ENCODE measurements at regions not wholly inside any gene's neighbourhood (a gene's known extent, or its start where the extent isn't known, plus 50 kb on each side); places are given as distances from the start of the nearest gene placed in this dataset.

DNA sequence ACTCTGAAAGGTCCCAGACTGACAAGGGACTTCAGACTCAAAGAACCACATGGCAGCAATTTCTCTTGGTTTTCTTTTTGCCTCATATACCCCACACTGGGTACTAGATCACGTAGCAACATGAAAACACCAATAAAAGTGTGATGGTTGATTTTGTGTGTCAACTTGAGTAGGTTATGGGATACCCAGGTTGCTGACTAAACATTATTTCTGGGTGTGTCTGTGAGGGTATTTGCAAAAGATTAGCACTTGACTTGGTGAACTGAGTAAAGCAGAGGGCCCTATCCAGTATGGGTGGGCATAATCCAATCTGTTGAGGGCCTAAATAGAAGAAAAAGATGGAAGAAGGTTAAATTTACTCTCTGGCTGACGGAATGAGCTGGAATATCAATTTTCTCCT lies 53.8 kb upstream of the ZNF618 start:
- Histone ChIP-seq H3K27ac (ENCODE audit: insufficient read depth, low read length) (no peak overlapping the region), H4K20me1 (ENCODE audit: control insufficient read depth, extremely low read depth, insufficient read depth, low read length) (no peaks in the 10 kb centered on the region), H3K4me1 (ENCODE audit: control insufficient read depth, extremely low read depth, insufficient read depth, low read length) (no peaks in the 10 kb centered on the region), H3K4me2 (ENCODE audit: extremely low read depth, insufficient read depth, low read length) (no peak overlapping the region), H3K27me3 (ENCODE audit: control insufficient read depth, insufficient read depth, low read length) (no peaks in the 10 kb centered on the region), H3K4me3 (replicated peaks in 1 of 4; ENCODE audit: control extremely low read depth in 1 of 4, insufficient read depth in 1 of 4, low read depth in 3 of 4, low read length in 4 of 4) (no peak overlapping the region), H3K9ac (ENCODE audit: insufficient read depth, low read length) (no peak overlapping the region), H3K79me2 (ENCODE audit: control insufficient read depth, insufficient read depth, low read length) (no peaks in the 10 kb centered on the region), H3K9me3 (ENCODE audit: control insufficient read depth, insufficient read depth, low read depth, low read length) (no peaks in the 10 kb centered on the region), H3K36me3 (ENCODE audit: control insufficient read depth, insufficient read depth, low read length) (no peaks in the 10 kb centered on the region), H2AFZ (ENCODE audit: low read length) (no peak overlapping the region)
- DNase-seq (ENCODE audit: low read depth in 2 of 2), result no peak
- TF ChIP-seq, protein P1, sequence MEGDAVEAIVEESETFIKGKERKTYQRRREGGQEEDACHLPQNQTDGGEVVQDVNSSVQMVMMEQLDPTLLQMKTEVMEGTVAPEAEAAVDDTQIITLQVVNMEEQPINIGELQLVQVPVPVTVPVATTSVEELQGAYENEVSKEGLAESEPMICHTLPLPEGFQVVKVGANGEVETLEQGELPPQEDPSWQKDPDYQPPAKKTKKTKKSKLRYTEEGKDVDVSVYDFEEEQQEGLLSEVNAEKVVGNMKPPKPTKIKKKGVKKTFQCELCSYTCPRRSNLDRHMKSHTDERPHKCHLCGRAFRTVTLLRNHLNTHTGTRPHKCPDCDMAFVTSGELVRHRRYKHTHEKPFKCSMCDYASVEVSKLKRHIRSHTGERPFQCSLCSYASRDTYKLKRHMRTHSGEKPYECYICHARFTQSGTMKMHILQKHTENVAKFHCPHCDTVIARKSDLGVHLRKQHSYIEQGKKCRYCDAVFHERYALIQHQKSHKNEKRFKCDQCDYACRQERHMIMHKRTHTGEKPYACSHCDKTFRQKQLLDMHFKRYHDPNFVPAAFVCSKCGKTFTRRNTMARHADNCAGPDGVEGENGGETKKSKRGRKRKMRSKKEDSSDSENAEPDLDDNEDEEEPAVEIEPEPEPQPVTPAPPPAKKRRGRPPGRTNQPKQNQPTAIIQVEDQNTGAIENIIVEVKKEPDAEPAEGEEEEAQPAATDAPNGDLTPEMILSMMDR (conservative IDR thresholded peaks at IDR 0.05 in 1 of 2, IDR thresholded peaks at IDR 0.05 in 1 of 2; ENCODE audit: low read depth in 1 of 2, low read length in 2 of 2), result no peak
- TF ChIP-seq EZH2 (IDR thresholded peaks at IDR 0.05; ENCODE audit: low read length, missing control alignments), result no peak

DNA sequence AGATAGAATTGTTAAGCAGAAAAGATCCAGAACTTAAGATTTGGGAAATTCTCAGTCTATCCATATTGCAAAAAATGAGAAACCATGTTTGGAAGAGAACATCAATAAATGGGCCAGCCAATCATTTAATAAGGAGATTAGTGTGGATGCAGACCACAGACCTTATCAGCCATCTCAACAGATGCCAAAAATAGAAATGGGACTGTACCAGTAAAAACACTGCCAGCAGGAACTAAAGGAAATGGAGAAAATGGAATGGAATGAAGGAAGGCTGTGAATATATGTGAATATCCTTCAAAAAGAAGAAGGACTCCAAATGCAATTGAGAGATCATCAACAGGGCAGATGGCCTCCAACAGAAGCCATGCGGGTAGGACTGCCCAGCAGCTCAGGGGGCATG lies 52.7 kb upstream of the ZNF618 start:
- no peak overlapping the region for H2AFZ ChIP-seq (ENCODE audit: low read length)
- H3K4me2 ChIP-seq (ENCODE audit: extremely low read depth, insufficient read depth, low read length), result no peak overlapping the region
- H3K4me1 ChIP-seq (ENCODE audit: control insufficient read depth, extremely low read depth, insufficient read depth, low read length), result peaks cover 1% of the 10 kb centered on the region

More for the DNA sequence above, 52.7 kb upstream of the ZNF618 start:
- no peaks in the 10 kb centered on the region for H4K20me1 ChIP-seq (ENCODE audit: control insufficient read depth, extremely low read depth, insufficient read depth, low read length)
- H3K79me2 ChIP-seq (ENCODE audit: control insufficient read depth, insufficient read depth, low read length), result no peaks in the 10 kb centered on the region
- H3K27me3 ChIP-seq (ENCODE audit: control insufficient read depth, insufficient read depth, low read length), result no peaks in the 10 kb centered on the region
- H3K9me3 ChIP-seq (ENCODE audit: control insufficient read depth, insufficient read depth, low read depth, low read length), result no peaks in the 10 kb centered on the region
- TF ChIP-seq, protein P1 (conservative IDR thresholded peaks at IDR 0.05 in 1 of 2, IDR thresholded peaks at IDR 0.05 in 1 of 2; ENCODE audit: low read depth in 1 of 2, low read length in 2 of 2), result no peak
- TF ChIP-seq EZH2 (IDR thresholded peaks at IDR 0.05; ENCODE audit: low read length, missing control alignments), result no peak
- no peak overlapping the region for H3K27ac ChIP-seq (ENCODE audit: insufficient read depth, low read length)
- peak in 1 of 2 donors; percentile 5 for DNase-seq (ENCODE audit: low read depth in 2 of 2)
- no peak overlapping the region for H3K4me3 ChIP-seq (replicated peaks in 1 of 4; ENCODE audit: control extremely low read depth in 1 of 4, insufficient read depth in 1 of 4, low read depth in 3 of 4, low read length in 4 of 4)
- H3K36me3 ChIP-seq (ENCODE audit: control insufficient read depth, insufficient read depth, low read length), result no peaks in the 10 kb centered on the region
- H3K9ac ChIP-seq (ENCODE audit: insufficient read depth, low read length), result no peak overlapping the region

Measured in fibroblast of lung (primary cell).